ENCODE measurements at regions not wholly inside any gene's neighbourhood (a gene's known extent, or its start where the extent isn't known, plus 50 kb on each side); places are given as distances from the start of the nearest gene placed in this dataset.

DNA sequence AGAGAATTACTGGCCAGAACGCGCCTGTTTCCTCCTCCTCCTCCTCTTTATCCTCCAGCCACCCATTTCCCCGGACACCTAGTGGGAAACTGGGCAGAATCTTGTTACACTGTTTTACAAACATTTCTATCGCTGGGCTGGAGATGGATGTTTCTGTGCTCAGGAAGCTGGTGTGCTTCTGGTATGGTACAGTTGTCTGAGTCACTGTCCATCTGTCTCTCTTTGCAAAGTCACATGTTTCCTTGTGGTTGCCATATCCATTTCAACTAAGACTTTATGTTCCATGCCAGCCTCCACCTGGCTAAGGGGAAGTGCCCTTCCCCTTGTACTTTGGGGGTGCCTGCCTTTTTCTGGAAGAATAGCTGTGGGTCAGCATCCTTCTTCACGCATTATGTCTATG is 52.9 kb upstream of the SLC22A16 start:
- no peak overlapping the region for H3K4me3 ChIP-seq (ENCODE audit: low read depth, low read length)
- TF ChIP-seq, protein P1, sequence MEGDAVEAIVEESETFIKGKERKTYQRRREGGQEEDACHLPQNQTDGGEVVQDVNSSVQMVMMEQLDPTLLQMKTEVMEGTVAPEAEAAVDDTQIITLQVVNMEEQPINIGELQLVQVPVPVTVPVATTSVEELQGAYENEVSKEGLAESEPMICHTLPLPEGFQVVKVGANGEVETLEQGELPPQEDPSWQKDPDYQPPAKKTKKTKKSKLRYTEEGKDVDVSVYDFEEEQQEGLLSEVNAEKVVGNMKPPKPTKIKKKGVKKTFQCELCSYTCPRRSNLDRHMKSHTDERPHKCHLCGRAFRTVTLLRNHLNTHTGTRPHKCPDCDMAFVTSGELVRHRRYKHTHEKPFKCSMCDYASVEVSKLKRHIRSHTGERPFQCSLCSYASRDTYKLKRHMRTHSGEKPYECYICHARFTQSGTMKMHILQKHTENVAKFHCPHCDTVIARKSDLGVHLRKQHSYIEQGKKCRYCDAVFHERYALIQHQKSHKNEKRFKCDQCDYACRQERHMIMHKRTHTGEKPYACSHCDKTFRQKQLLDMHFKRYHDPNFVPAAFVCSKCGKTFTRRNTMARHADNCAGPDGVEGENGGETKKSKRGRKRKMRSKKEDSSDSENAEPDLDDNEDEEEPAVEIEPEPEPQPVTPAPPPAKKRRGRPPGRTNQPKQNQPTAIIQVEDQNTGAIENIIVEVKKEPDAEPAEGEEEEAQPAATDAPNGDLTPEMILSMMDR (IDR thresholded peaks at IDR 0.05; ENCODE audit: low read depth, low read length): no peak
- peak; percentile 80 for DNase-seq (ENCODE audit: low read depth, low spot score)
- in situ Hi-C loops (cut with HindIII; ENCODE audit: low sequenced_read_pairs): no loop called here

DNA sequence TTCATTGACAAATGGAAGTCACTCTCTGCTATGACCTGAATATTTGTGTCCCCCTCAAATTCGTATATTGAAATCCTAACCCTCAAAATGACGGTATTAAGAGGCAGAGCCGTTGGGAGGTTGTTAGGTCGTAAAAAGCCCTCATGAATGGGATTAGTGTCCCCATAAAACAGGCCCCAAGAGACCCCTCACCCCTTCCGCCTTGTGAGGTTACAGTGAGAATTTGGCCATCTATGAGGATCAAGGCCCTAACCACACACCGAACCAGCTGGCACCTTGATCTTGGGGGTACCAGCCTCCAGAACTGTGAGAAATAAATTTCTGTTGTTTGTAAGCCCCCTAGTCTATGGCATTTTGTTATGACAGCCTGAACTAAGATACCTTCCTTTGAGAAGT is 52.5 kb upstream of the SLC22A16 start:
- in situ Hi-C loops (cut with HindIII; ENCODE audit: low sequenced_read_pairs): no loop called here
- TF ChIP-seq, protein P1 (IDR thresholded peaks at IDR 0.05; ENCODE audit: low read depth, low read length): no peak
- DNase-seq (ENCODE audit: low read depth, low spot score): no peak
- no peak overlapping the region for H3K4me3 ChIP-seq (ENCODE audit: low read depth, low read length)

DNA sequence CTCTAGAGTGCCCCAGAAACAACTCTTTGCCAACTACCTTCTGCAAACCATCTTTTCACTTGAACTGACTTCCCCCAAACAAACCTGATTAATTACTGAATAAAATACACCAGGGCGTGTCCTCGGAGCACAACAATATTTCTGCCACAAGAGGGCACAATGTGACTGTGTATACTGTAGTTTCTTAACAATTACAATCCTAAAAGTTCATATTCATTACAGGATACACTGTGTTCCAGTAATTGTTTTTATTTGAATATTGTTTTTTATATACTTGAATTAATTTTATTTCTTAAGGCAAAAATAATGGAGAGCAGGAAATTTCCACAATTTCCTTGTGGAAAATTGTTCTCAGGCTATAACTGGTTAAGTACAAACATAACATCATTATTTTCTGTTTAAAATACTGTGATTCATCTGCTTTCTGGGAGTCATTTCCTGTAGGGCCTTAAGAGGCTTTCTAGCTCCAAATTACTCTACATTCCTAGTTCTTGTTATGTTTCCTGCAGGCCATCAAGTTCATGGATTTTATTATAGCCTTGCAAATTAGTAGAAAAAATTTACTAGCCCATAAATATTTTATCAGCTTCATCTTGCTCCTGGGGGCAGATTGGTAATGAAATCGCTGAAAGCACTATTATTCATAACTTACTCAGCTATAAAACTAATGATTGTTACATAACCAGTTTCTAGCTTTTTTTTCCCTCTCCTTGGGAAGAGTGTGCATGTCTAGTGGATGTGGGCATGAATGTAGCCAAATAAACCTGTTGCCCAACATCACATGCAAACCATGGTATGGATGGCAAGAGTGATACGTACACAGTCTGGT is 51.9 kb upstream of the SLC22A16 start:
- in situ Hi-C loops (cut with HindIII; ENCODE audit: low sequenced_read_pairs): no loop called here
- no peak overlapping the region for H3K4me3 ChIP-seq (ENCODE audit: low read depth, low read length)

DNA sequence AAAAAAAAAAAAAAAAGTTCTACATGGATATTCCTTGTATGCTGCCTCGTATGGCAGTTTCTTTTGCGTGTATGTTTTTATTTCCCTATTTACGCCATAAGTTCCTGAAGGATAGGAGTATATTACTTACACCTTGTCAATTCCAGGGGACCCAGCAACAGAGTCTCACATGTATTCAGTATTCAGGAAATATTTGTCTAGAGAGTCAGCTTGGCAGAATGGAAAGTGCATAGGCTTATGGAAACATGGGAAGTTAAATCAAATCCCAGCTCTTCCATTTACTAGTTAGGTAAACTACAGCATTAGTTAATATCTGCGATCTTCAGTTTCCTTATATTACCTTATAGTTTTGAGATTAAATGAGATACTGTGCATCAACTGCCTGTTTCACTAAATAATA is 51.1 kb upstream of the SLC22A16 start:
- in situ Hi-C loops (cut with HindIII; ENCODE audit: low sequenced_read_pairs): no loop called here

More for the DNA sequence above, 51.9 kb upstream of the SLC22A16 start:
- TF ChIP-seq, protein P1 (IDR thresholded peaks at IDR 0.05; ENCODE audit: low read depth, low read length): peak; percentile 60
- peak; percentile 92 for DNase-seq (ENCODE audit: low read depth, low spot score)

DNA sequence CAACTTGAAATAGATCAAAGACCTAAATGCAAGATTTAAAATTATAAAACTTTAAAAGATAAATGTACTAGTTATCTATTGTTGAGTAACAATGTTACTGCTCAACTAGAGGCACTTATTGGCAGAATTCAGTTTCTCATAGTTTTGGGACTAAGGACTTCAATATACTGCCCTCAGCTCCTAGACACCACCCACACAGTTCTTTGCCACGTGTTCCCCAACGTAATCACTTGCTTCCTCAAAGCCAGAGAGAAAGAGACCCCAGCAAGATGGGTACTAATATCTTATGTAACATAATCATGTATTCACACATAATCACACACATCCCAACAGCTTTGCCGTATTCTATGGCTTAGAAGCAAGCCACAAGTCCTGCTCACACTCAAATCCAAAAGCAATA is 50.3 kb upstream of the SLC22A16 start:
- TF ChIP-seq, protein P1 (IDR thresholded peaks at IDR 0.05; ENCODE audit: low read depth, low read length): no peak
- no peak for DNase-seq (ENCODE audit: low read depth, low spot score)
- H3K4me3 ChIP-seq (ENCODE audit: low read depth, low read length): no peak overlapping the region
- in situ Hi-C loops (cut with HindIII; ENCODE audit: low sequenced_read_pairs): no loop called here

More for the DNA sequence above, 51.1 kb upstream of the SLC22A16 start:
- DNase-seq (ENCODE audit: low read depth, low spot score): no peak
- TF ChIP-seq, protein P1 (IDR thresholded peaks at IDR 0.05; ENCODE audit: low read depth, low read length): no peak
- H3K4me3 ChIP-seq (ENCODE audit: low read depth, low read length): no peak overlapping the region

Data from astrocyte of the spinal cord (primary cell).